Right forelimb (tissue), 1 donor: ENCODE measurements at regions not wholly inside any gene's neighbourhood (a gene's known extent, or its start where the extent isn't known, plus 50 kb on each side); places are given as distances from the start of the nearest gene placed in this dataset.
A peak's percentile ranks its signal among the peaks of the same experiment; 100 is the strongest.

Experiments used
- DNase-seq: peaks from one replicate; pipeline ENCODE4 v3.0.0-alpha.2; 2018

- no peak for DNase-seq
Observed at GRCh38 chr21:25118648-25119047, 488.6 kb downstream of the MRPL39 start.

- DNase-seq = no peak
Observed at GRCh38 chr21:25115021-25115420, 492.3 kb downstream of the MRPL39 start.

GRCh38 chr21:25107708-25108107, 499.6 kb downstream of the MRPL39 start:
- no peak for DNase-seq

GRCh38 chr21:25103500-25104207, 503.6 kb downstream of the MRPL39 start:
- DNase-seq = no peak

GRCh38 chr21:25097648-25098047, 509.6 kb downstream of the MRPL39 start:
- no peak for DNase-seq

GRCh38 chr21:25094695-25095094, 512.6 kb downstream of the MRPL39 start:
- DNase-seq = no peak

- no peak for DNase-seq
Observed at GRCh38 chr21:25092441-25093011, 514.8 kb downstream of the MRPL39 start.

- no peak for DNase-seq
Observed at GRCh38 chr21:25081096-25081495, 526.2 kb downstream of the MRPL39 start.

- no peak for DNase-seq
Observed at GRCh38 chr21:25080661-25081060, 526.6 kb downstream of the MRPL39 start.

GRCh38 chr21:25080141-25080540, 527.1 kb downstream of the MRPL39 start:
- DNase-seq = peak; percentile 50

- DNase-seq = no peak
Observed at GRCh38 chr21:25079053-25079452, 528.2 kb downstream of the MRPL39 start.

- DNase-seq = no peak
Observed at GRCh38 chr21:25062061-25062460, 545.2 kb downstream of the MRPL39 start.

GRCh38 chr21:25054689-25055088, 552.6 kb downstream of the MRPL39 start:
- DNase-seq = no peak

- DNase-seq = no peak
Observed at GRCh38 chr21:25039461-25040380, 567.6 kb downstream of the MRPL39 start.

GRCh38 chr21:25036775-25037174, 570.5 kb downstream of the MRPL39 start:
- DNase-seq = no peak

- no peak for DNase-seq
Observed at GRCh38 chr21:25031750-25032149, 575.5 kb downstream of the MRPL39 start.

- DNase-seq = no peak
Observed at GRCh38 chr21:25029580-25029979, 577.7 kb downstream of the MRPL39 start.

- DNase-seq = no peak
Observed at GRCh38 chr21:25025596-25025995, 581.7 kb downstream of the MRPL39 start.

GRCh38 chr21:25024639-25025038, 582.6 kb downstream of the MRPL39 start:
- no peak for DNase-seq

GRCh38 chr21:25005388-25005787, 601.9 kb downstream of the MRPL39 start:
- no peak for DNase-seq

GRCh38 chr21:25002676-25003075, 604.6 kb downstream of the MRPL39 start:
- DNase-seq = no peak

GRCh38 chr21:24995216-24995615, 612.1 kb downstream of the MRPL39 start:
- DNase-seq = no peak

GRCh38 chr21:24994717-24995116, 612.6 kb downstream of the MRPL39 start:
- DNase-seq = no peak

GRCh38 chr21:24989516-24989915, 617.8 kb downstream of the MRPL39 start:
- DNase-seq = no peak
